LNCaP clone FGC (cell line): ENCODE measurements at regions not wholly inside any gene's neighbourhood (a gene's known extent, or its start where the extent isn't known, plus 50 kb on each side); places are given as distances from the start of the nearest gene placed in this dataset.

Source experiments
- DNase-seq: peaks from one replicate; pipeline ENCODE4 v3.0.0-alpha.2; 2011; ENCODE audit warnings: low read depth
- H3K4me3 ChIP-seq: 2 replicates; pipeline ENCODE4 v1.5.1; 2011; ENCODE audit warnings: mild to moderate bottlenecking, low read depth, low read length, control low read depth
- TF ChIP-seq, protein P1 (sequence below): IDR thresholded peaks from 2 replicates; pipeline ENCODE4 v1.5.1; 2012; ENCODE audit warnings: mild to moderate bottlenecking; ENCODE audit not compliant: control insufficient read depth, insufficient read depth; ENCODE audit errors: extremely low read depth

DNA sequence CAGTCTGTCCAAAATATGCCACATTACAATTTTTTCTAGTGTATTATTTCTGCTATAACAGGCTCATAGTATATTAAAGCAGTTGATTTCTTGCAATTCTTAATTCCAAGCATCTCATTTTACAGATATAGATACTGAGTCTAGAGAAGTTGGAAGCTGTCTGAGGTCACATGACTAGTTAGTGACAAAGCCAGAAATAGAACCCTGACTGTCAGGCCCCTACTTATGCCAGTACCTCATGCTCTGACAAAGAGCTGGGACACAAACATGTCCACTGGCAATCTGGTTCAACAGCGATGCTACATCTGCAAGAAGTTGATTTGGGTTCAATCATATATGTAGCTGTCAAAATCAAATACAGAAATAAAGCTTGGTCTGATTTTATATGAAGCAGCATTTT is 750.4 kb upstream of the FAM98A start:
- TF ChIP-seq, protein P1, sequence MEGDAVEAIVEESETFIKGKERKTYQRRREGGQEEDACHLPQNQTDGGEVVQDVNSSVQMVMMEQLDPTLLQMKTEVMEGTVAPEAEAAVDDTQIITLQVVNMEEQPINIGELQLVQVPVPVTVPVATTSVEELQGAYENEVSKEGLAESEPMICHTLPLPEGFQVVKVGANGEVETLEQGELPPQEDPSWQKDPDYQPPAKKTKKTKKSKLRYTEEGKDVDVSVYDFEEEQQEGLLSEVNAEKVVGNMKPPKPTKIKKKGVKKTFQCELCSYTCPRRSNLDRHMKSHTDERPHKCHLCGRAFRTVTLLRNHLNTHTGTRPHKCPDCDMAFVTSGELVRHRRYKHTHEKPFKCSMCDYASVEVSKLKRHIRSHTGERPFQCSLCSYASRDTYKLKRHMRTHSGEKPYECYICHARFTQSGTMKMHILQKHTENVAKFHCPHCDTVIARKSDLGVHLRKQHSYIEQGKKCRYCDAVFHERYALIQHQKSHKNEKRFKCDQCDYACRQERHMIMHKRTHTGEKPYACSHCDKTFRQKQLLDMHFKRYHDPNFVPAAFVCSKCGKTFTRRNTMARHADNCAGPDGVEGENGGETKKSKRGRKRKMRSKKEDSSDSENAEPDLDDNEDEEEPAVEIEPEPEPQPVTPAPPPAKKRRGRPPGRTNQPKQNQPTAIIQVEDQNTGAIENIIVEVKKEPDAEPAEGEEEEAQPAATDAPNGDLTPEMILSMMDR = no peak
- no peak for DNase-seq
- no peak overlapping the region for H3K4me3 ChIP-seq

DNA sequence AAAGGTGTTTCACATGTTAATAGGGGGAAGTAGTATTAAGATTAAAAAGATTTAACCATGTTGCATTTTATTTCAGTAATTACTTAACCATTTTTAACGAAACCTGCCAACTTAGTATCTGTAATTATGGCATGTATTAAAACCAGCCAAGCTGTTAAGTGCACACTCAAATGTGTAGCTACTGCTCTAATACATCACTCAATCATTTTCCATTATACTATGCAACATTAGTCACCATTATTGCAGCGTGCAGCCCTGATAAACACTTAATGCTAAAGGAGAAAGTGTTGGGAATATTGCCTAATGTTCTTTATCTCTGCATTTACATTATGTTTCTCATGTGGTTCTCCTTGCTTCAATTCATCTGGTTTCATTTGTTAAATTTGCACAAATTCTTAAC is 745.9 kb upstream of the FAM98A start:
- DNase-seq = no peak
- TF ChIP-seq, protein P1 = no peak
- H3K4me3 ChIP-seq = no peak overlapping the region

DNA sequence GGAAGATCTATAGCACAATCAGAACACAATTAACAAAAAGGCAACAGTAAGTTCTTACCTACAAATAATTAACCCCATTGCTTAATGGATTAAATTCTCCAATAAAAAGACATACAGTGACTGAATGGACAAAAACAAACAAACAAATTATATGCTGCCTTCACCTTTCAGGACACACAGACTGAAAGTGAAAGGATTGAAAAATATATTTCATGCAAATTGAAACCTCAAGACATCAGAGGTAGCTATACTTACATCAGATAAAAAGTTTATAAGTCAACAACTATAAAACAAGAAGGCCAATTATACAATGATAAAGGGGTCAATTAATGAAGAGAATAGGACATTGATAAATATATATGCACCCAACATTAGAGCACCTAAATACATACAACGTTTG is 741.2 kb upstream of the FAM98A start:
- TF ChIP-seq, protein P1 = no peak
- DNase-seq = no peak
- no peak overlapping the region for H3K4me3 ChIP-seq

DNA sequence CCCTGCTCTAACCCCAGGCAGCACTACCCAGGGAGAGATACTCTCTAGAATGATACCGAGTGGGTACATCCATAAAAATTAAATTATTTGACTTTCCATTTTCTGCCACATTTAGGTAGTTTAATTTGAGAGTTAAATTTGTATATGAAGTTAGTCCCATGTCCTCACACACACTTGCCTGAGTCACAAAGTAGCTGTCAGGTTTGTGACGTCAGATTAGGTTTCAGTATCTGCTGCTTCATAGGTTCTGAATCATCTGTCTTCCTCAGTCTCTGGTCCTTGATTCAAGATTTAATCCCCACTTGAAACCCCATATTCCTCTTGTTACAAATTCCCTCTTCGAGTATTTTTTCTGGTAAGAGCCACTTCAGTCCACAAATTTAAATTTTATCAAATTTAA is 738.6 kb upstream of the FAM98A start:
- TF ChIP-seq, protein P1 = no peak
- DNase-seq = no peak
- no peak overlapping the region for H3K4me3 ChIP-seq

DNA sequence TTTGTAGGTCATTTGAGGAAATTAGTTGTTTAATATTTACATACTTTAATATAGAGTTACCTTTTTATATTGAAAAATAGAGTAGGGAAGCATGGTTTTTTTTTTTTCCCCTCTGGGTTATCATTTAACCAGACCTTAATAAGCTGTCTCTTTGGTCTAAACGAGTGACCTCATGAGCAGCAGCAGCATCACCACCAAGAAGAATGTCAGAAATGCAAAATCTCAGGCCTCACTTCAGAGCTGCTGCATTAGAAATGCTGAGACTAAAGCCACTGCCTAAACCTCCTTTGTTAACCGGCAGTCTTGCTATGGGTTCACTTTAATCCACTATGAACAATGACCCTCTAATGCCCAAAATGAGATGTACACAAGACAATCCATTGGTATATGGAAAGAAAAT is 733.7 kb upstream of the FAM98A start:
- TF ChIP-seq, protein P1 = no peak
- H3K4me3 ChIP-seq = no peak overlapping the region
- DNase-seq = no peak

DNA sequence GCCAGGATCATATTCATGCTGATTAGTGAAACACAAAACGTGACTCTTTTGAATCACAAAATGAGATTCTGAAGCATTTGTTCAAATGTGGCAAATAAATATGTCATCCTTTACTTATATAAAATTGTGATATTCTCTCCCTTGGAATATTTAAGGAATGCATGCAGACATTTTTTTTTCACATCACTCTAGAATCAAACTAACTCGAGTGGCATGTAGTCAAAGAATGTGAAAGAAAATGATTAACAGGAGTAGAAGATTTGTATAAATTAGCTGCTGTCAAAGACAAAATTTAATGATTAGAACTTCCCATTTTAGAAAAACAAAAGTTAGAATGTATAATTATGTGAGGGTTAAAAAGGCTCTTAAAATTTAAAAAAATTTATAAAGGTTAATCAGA is 721.0 kb upstream of the FAM98A start:
- H3K4me3 ChIP-seq = no peak overlapping the region
- no peak for DNase-seq
- TF ChIP-seq, protein P1 = no peak

DNA sequence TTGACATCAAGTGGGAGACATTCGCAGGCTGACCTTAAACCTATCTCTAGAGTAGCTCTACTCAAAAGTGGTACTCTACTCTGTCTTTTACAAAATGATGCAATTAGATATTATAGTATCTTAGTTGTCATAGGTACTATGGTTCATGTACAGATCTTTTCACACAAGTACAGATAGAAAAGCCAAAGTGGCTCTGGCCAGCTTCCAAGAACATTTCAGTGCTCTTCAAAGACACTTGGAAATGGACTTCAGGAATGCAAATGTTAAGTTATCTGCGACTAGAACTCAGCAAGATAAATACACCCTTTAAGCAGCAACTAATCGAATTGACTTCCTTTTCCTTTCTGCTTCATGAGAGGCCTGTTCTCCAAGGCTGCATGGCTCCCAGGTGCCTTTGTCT is 718.7 kb upstream of the FAM98A start:
- no peak for DNase-seq
- no peak overlapping the region for H3K4me3 ChIP-seq
- TF ChIP-seq, protein P1 = no peak
